Epithelial cell of proximal tubule (primary cell): ENCODE measurements at regions not wholly inside any gene's neighbourhood (a gene's known extent, or its start where the extent isn't known, plus 50 kb on each side); places are given as distances from the start of the nearest gene placed in this dataset.
"Not testable (repeated sequence)": the region's sequence is repeated elsewhere in the genome, so short reads cannot be mapped to it uniquely, and the experiment has no call there.

Source experiments
- DNase-seq: peaks from one replicate; pipeline ENCODE4 v3.0.0-alpha.2; 2011; ENCODE audit warnings: low read depth
- H3K4me3 ChIP-seq: 2 replicates; pipeline ENCODE4 v1.5.1; 2011; ENCODE audit warnings: low read depth, mild to moderate bottlenecking, low read length
- TF ChIP-seq, protein P1 (sequence below): conservative IDR thresholded peaks from 2 replicates; pipeline ENCODE4 v1.5.1; 2012; ENCODE audit warnings: low read depth, mild to moderate bottlenecking, low read length

DNA sequence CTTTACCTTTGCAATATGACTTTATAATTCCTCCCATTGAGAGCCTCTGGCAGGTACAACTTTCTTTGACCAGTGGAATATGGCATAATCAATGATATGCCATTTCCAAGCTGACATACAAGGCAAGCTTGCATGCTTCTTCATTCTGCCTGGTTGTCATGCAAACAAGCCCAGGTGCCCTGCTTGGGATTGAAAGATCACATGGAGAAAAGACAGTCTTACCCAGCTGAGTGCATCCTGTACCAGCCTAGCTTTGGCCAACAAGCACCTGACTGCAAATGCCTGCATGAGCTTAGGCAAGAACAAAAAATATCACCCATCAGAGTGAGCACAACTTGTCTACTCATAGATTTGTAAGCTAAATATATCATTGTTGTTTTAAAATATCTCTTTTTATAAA is 82.9 kb upstream of the KCND2 start:
- TF ChIP-seq, protein P1, sequence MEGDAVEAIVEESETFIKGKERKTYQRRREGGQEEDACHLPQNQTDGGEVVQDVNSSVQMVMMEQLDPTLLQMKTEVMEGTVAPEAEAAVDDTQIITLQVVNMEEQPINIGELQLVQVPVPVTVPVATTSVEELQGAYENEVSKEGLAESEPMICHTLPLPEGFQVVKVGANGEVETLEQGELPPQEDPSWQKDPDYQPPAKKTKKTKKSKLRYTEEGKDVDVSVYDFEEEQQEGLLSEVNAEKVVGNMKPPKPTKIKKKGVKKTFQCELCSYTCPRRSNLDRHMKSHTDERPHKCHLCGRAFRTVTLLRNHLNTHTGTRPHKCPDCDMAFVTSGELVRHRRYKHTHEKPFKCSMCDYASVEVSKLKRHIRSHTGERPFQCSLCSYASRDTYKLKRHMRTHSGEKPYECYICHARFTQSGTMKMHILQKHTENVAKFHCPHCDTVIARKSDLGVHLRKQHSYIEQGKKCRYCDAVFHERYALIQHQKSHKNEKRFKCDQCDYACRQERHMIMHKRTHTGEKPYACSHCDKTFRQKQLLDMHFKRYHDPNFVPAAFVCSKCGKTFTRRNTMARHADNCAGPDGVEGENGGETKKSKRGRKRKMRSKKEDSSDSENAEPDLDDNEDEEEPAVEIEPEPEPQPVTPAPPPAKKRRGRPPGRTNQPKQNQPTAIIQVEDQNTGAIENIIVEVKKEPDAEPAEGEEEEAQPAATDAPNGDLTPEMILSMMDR = no peak
- no peak overlapping the region for H3K4me3 ChIP-seq
- no peak for DNase-seq

DNA sequence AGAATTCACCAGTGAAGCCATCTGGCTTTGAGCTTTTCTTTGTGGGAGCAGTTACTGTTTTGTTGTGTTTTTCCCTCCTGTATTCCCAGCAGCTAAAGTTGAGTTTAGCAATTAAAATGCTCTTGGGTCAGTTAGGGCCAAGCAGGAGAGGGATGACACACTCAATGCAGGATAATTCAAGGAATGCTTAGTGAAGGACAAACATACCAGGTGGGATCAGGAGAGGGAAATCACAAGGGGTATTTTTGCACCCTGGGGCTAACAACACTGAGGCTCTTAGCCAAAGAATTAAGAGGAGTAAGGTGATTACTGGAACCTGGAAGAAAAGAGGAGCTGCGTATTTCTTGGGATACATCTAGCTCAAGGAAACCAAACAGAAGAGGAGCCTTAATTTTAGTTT is 82.4 kb upstream of the KCND2 start:
- DNase-seq = no peak
- TF ChIP-seq, protein P1 = no peak
- no peak overlapping the region for H3K4me3 ChIP-seq

DNA sequence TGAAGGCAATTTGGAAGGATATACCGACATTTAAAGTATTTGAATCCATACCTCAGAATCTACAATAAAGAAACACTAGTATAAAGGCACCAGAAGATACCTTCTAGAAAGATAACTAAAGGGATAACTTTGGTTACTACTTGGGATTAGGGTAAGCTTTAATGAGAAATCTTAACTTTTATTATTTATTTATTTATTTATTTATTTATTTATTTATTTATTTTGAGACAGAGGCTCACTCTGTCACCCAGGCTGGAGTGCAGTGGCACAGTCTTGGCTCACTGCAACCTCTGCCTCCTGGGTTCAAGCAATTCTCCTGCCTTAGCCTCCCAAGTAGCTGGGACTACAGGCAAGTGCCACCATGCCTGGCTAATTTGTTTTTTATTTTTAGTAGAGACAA is 81.6 kb upstream of the KCND2 start:
- DNase-seq, H3K4me3 ChIP-seq: not testable (repeated sequence)

DNA sequence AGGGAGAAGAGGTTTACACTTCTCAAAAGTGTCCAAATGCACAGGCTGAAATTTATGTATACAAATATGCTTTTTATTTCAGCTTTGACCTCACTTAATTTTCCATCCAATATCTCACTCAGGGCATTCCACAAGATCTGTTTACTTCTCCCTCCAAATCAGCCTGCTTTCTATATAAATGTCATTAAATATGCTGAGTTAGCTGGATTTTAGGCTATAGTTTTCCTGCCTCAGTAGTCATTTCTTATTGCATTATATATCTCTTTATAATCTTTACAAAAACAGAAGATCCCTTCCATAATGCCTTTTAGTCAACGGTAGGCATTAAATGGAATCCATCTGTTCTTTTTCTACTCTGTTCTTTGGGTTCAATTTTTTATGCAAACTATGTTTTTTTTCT is 71.7 kb upstream of the KCND2 start:
- no peak overlapping the region for H3K4me3 ChIP-seq
- DNase-seq = no peak
- TF ChIP-seq, protein P1 = no peak

DNA sequence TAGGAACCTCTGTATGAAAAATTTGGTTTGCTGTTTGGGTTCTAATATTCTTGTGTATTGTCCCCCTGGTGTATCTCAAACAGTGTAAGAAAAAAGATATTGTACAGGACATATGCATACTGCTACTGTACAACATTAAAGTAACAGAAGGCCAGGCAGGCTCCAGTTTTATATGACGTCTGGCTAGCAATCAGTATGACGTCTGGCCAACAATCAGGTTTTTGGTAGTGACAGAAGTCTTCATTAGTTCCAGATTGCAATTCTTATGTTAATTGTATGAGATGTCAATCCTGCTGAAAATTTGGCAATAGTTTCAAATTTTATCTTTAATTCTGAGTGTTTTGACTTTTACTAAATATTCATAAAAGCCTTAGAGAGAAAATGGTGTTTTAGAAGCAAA is 67.9 kb upstream of the KCND2 start:
- no peak for DNase-seq
- TF ChIP-seq, protein P1 = no peak
- H3K4me3 ChIP-seq = no peak overlapping the region

DNA sequence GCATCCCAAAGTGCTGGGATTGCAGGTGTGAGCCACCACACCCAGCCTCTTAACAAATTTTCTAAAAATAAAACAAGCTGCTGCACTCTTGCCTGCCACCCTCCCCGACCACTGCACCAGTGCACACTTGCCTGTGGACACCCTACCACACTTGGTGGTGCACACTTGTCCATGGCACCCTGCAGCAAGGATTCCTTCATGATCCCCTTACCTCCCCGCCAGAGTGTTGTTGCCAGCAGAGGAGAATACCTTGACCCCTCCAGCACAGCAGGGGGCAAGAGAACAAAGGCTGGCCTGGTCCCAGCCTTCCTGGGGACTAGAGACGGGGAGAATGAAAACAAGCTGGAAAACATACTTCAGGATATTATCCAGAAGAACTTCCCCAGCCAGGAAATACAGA is 65.9 kb upstream of the KCND2 start:
- DNase-seq = no peak
- TF ChIP-seq, protein P1 = no peak
- no peak overlapping the region for H3K4me3 ChIP-seq

DNA sequence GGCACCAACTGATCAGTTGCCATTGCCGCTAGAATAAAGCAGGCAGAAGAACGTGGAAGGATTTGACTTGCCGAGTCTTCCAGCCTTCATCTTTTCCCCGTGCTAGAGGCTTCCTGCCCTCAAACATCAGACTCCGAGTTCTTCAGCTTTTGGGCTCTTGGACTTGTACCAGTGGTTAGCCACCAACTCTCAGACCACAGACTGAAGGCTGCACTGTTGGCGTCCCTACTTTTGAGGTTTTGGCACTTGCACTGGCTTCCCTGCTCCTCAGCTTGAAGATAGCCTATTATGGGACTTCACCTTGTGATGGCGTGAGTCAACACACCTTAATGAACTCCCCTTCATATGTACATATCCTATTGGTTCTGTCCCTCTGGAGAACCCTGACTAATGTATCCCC is 57.3 kb upstream of the KCND2 start:
- no peak overlapping the region for H3K4me3 ChIP-seq
- TF ChIP-seq, protein P1 = no peak
- DNase-seq = no peak

DNA sequence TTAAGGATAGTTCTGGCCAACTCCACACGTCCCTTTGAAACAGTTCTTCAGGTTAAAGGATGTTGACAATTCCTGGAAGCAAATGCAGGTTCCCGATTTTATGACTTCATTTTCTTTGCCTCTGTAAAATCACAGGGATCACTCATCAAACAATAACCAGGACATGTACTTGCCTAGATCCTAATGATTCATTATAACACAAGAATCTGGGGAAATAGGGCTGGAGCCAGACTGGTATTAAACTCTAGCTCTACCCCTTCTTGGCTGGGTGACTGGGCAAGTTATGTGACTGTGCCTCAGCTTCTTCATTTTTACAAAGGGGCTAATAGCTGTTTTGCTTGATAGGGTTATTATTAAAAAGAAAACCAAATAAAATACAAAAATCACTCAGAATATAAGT is 56.0 kb upstream of the KCND2 start:
- no peak overlapping the region for H3K4me3 ChIP-seq
- no peak for DNase-seq
- TF ChIP-seq, protein P1 = no peak
